Fibroblast of lung (primary cell): ENCODE measurements at regions not wholly inside any gene's neighbourhood (a gene's known extent, or its start where the extent isn't known, plus 50 kb on each side); places are given as distances from the start of the nearest gene placed in this dataset.

ENCODE experiments used
- DNase-seq, 2 donors: peaks; one replicate each; pipeline versions ENCODE4 v3.0.0 to v3.0.0-alpha.2; 2010; ENCODE audit warnings: low read depth in 2 of 2
- H2AFZ ChIP-seq: 2 replicates; pipeline ENCODE4 v1.5.1; 2012; ENCODE audit warnings: low read length, control low read depth, inconsistent platforms
- H3K27ac ChIP-seq: 2 replicates; pipeline ENCODE4 v1.5.1; 2011; ENCODE audit warnings: low read length, control low read depth; ENCODE audit not compliant: insufficient read depth
- H3K27me3 ChIP-seq: 2 replicates; pipeline ENCODE4 v1.5.1; 2011; ENCODE audit warnings: mild to moderate bottlenecking, low read length; ENCODE audit not compliant: control insufficient read depth, insufficient read depth
- H3K36me3 ChIP-seq: 2 replicates; pipeline ENCODE4 v1.5.1; 2011; ENCODE audit warnings: low read length; ENCODE audit not compliant: control insufficient read depth, insufficient read depth
- H3K4me1 ChIP-seq: 2 replicates; pipeline ENCODE4 v1.5.1; 2011; ENCODE audit warnings: low read length; ENCODE audit not compliant: control insufficient read depth, insufficient read depth; ENCODE audit errors: extremely low read depth
- H3K4me2 ChIP-seq: 2 replicates; pipeline ENCODE4 v1.5.1; 2011; ENCODE audit warnings: low read length, control low read depth; ENCODE audit not compliant: insufficient read depth; ENCODE audit errors: extremely low read depth
- H3K4me3 ChIP-seq, 4 experiments: fragments of 200-600 bp in 1 of 4; sonication (generic) in 1 of 4; replicated peaks in 1 of 4; 2 replicates each; pipeline ENCODE4 v1.5.1; 2011 to 2016; ENCODE audit warnings: low read length in 4 of 4, low read depth in 3 of 4, mild to moderate bottlenecking in 3 of 4, control low read depth in 2 of 4, inconsistent platforms in 1 of 4, mixed read lengths in 1 of 4; ENCODE audit not compliant: insufficient read depth in 1 of 4; ENCODE audit errors: control extremely low read depth in 1 of 4
- H3K79me2 ChIP-seq: 2 replicates; pipeline ENCODE4 v1.5.1; 2012; ENCODE audit warnings: mild to moderate bottlenecking, low read length, inconsistent platforms; ENCODE audit not compliant: control insufficient read depth, insufficient read depth
- H3K9ac ChIP-seq: 2 replicates; pipeline ENCODE4 v1.5.1; 2011; ENCODE audit warnings: mild to moderate bottlenecking, low read length, control low read depth; ENCODE audit not compliant: insufficient read depth
- H3K9me3 ChIP-seq: 2 replicates; pipeline ENCODE4 v1.5.1; 2012; ENCODE audit warnings: low read depth, low read length; ENCODE audit not compliant: control insufficient read depth, insufficient read depth
- H4K20me1 ChIP-seq: 2 replicates; pipeline ENCODE4 v1.5.1; 2011; ENCODE audit warnings: low read length; ENCODE audit not compliant: control insufficient read depth, insufficient read depth; ENCODE audit errors: extremely low read depth
- EZH2 ChIP-seq: IDR thresholded peaks from 2 replicates; pipeline ENCODE4 v1.5.1; 2012; ENCODE audit warnings: low read length, control low read depth, mild to moderate bottlenecking; ENCODE audit errors: missing control alignments
- TF ChIP-seq, protein P1 (sequence below), 2 donors: IDR thresholded peaks in 1 of 2; conservative IDR thresholded peaks in 1 of 2; 1 replicate in 1 of 2; 2 replicates in 1 of 2; pipeline ENCODE4 v1.5.1; 2011 to 2012; ENCODE audit warnings: low read length in 2 of 2, control low read depth in 1 of 2, inconsistent platforms in 1 of 2, low read depth in 1 of 2, mild to moderate bottlenecking in 1 of 2

- H3K79me2 ChIP-seq: no peaks in the 10 kb centered on the region
- H3K36me3 ChIP-seq: no peaks in the 10 kb centered on the region
- no peak for DNase-seq
- H3K27me3 ChIP-seq: no peaks in the 10 kb centered on the region
- H3K4me1 ChIP-seq: no peaks in the 10 kb centered on the region
- H3K9ac ChIP-seq: no peak overlapping the region
- no peak overlapping the region for H3K27ac ChIP-seq
- no peak overlapping the region for H3K4me3 ChIP-seq
- no peaks in the 10 kb centered on the region for H3K9me3 ChIP-seq
- H3K4me2 ChIP-seq: no peak overlapping the region
- H4K20me1 ChIP-seq: no peaks in the 10 kb centered on the region
- no peak for TF ChIP-seq EZH2
- TF ChIP-seq, protein P1, sequence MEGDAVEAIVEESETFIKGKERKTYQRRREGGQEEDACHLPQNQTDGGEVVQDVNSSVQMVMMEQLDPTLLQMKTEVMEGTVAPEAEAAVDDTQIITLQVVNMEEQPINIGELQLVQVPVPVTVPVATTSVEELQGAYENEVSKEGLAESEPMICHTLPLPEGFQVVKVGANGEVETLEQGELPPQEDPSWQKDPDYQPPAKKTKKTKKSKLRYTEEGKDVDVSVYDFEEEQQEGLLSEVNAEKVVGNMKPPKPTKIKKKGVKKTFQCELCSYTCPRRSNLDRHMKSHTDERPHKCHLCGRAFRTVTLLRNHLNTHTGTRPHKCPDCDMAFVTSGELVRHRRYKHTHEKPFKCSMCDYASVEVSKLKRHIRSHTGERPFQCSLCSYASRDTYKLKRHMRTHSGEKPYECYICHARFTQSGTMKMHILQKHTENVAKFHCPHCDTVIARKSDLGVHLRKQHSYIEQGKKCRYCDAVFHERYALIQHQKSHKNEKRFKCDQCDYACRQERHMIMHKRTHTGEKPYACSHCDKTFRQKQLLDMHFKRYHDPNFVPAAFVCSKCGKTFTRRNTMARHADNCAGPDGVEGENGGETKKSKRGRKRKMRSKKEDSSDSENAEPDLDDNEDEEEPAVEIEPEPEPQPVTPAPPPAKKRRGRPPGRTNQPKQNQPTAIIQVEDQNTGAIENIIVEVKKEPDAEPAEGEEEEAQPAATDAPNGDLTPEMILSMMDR (conservative IDR thresholded peaks at IDR 0.05 in 1 of 2, IDR thresholded peaks at IDR 0.05 in 1 of 2; ENCODE audit: low read depth in 1 of 2, low read length in 2 of 2): no peak
- H2AFZ ChIP-seq: no peak overlapping the region
These were observed 377.5 kb upstream of the DYNLRB2 start for GRCh38 chr16:80163339-80163738.

GRCh38 chr16:80161799-80162739 is 378.7 kb upstream of the DYNLRB2 start:
- no peak for DNase-seq
- Histone ChIP-seq H3K27me3 (no peaks in the 10 kb centered on the region), H3K4me2 (no peak overlapping the region), H3K79me2 (no peaks in the 10 kb centered on the region), H3K4me3 (no peak overlapping the region), H3K9ac (no peak overlapping the region), H3K4me1 (no peaks in the 10 kb centered on the region), H3K9me3 (no peaks in the 10 kb centered on the region), H3K36me3 (no peaks in the 10 kb centered on the region), H4K20me1 (no peaks in the 10 kb centered on the region), H2AFZ (no peak overlapping the region), H3K27ac (no peak overlapping the region)
- TF ChIP-seq, protein P1 (conservative IDR thresholded peaks at IDR 0.05 in 1 of 2, IDR thresholded peaks at IDR 0.05 in 1 of 2; ENCODE audit: low read depth in 1 of 2, low read length in 2 of 2): no peak
- no peak for TF ChIP-seq EZH2

DNA sequence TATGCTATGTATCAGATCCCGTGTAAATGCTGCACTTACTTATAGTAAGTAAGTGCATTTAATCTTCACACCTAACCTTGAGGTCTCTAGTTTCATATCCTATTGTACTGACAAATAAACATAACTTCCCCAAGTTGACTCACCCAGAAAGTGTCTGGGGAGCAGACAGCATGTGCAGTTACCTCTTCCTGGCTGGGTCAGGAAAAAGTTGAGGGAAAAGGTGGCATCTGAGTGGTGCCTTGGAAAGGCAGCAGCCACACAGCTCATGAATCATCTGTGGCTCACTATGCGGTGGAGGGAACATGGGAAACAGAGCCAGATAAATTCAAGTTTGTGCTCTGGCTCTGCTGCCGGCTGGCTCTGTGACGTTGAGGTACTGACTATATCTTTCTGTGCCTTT is 382.0 kb upstream of the DYNLRB2 start:
- no peaks in the 10 kb centered on the region for H3K36me3 ChIP-seq
- TF ChIP-seq EZH2: no peak
- TF ChIP-seq, protein P1 (conservative IDR thresholded peaks at IDR 0.05 in 1 of 2, IDR thresholded peaks at IDR 0.05 in 1 of 2; ENCODE audit: low read depth in 1 of 2, low read length in 2 of 2): no peak
- H3K4me3 ChIP-seq: no peak overlapping the region
- H2AFZ ChIP-seq: no peak overlapping the region
- H3K27me3 ChIP-seq: no peaks in the 10 kb centered on the region
- H4K20me1 ChIP-seq: no peaks in the 10 kb centered on the region
- no peaks in the 10 kb centered on the region for H3K4me1 ChIP-seq
- no peak overlapping the region for H3K9ac ChIP-seq
- H3K27ac ChIP-seq: no peak overlapping the region
- no peaks in the 10 kb centered on the region for H3K9me3 ChIP-seq
- H3K4me2 ChIP-seq: no peak overlapping the region
- no peaks in the 10 kb centered on the region for H3K79me2 ChIP-seq
- DNase-seq: peak; percentile 58 to 97
